ENCODE measurements at regions not wholly inside any gene's neighbourhood (a gene's known extent, or its start where the extent isn't known, plus 50 kb on each side); places are given as distances from the start of the nearest gene placed in this dataset.

- TF ChIP-seq ZNF281 (CRISPR knock-in tag; IDR thresholded peaks at IDR 0.05; ENCODE audit: borderline replicate concordance) (no peak), ZNF563 (CRISPR knock-in tag; IDR thresholded peaks at IDR 0.05) (no peak), ZFY (CRISPR knock-in tag; IDR thresholded peaks at IDR 0.05) (no peak), STAG1 (CRISPR knock-in tag; IDR thresholded peaks at IDR 0.05) (0 out of 2 replicates have a peak, but pooled peaks have one; percentile 13), KDM4B (CRISPR knock-in tag; IDR thresholded peaks at IDR 0.05) (no peak), CTCF (CRISPR knock-in tag; IDR thresholded peaks at IDR 0.05) (0 out of 2 replicates have a peak, but pooled peaks have one; percentile 21)
These were observed 229.2 kb downstream of the GALR1 start (continued) for GRCh38 chr18:77478646-77479442.

GRCh38 chr18:77481541-77481940, 231.9 kb downstream of the GALR1 start:
- no peak overlapping the region for H3K9ac ChIP-seq (ENCODE audit: insufficient read depth, low read depth, low read length)
- ChIA-PET POLR2A (no interaction called here), CTCF (ENCODE audit: low intra/inter-chr PET ratio, low total read pairs) (no interaction called here)
- no peak overlapping the region for H3K4me2 ChIP-seq (ENCODE audit: low read depth, low read length)
- DNase-seq (ENCODE audit: low spot score), result no peak
- no peak overlapping the region for H3K4me3 ChIP-seq (replicated peaks in 1 of 3; ENCODE audit: insufficient read depth in 1 of 3, low read depth in 2 of 3, low read length in 3 of 3)
- H2AFZ ChIP-seq (ENCODE audit: low read length), result no peak overlapping the region
- in situ Hi-C loops (cut with HindIII; ENCODE audit: extremely low pct_ligation_motif_present, low pct_unique_long_range_greater_than_20kb), result no loop called here
- intact Hi-C loops (cut with micrococcal nuclease; ENCODE audit: unreplicated experiment), result no loop called here
- FAIRE-seq, result no peak
- no peaks in the 10 kb centered on the region for H3K4me1 ChIP-seq (ENCODE audit: insufficient read depth, low read length)
- ATAC-seq, result no peak
- no peaks in the 10 kb centered on the region for H4K20me1 ChIP-seq (ENCODE audit: insufficient read depth, low read length)
- no peaks in the 10 kb centered on the region for H3K79me2 ChIP-seq (ENCODE audit: insufficient read depth, low read length)
- H3K36me3 ChIP-seq (replicated peaks in 1 of 2; ENCODE audit: control insufficient read depth in 1 of 2, insufficient read depth in 2 of 2, low read length in 2 of 2), result no peaks in the 10 kb centered on the region
- WGBS (ENCODE audit: low lambda C conversion rate), result 63% methylated on average over 3 of the region's 3 CpGs
- no peaks in the 10 kb centered on the region for H3K9me3 ChIP-seq (ENCODE audit: low read length)
- no peak overlapping the region for H3K27ac ChIP-seq (ENCODE audit: extremely low read length, insufficient read depth, low read length)
- peaks cover 0 to 9% of the 10 kb centered on the region in 2 experiments; a peak in 1 of 5 replicates for H3K27me3 ChIP-seq (ENCODE audit: control insufficient read depth in 1 of 2, insufficient read depth in 2 of 2, low read length in 2 of 2)
- no TSS peak for BruUV-seq (replicated peaks)
- TF ChIP-seq ETS1 (CRISPR knock-in tag; IDR thresholded peaks at IDR 0.05) (no peak), ZBTB4 (CRISPR knock-in tag; IDR thresholded peaks at IDR 0.05; ENCODE audit: borderline replicate concordance) (no peak), HNF4G (IDR thresholded peaks at IDR 0.05; ENCODE audit: borderline replicate concordance, low read depth, low read length) (no peak), HNF4G (CRISPR knock-in tag; IDR thresholded peaks at IDR 0.05; ENCODE audit: borderline replicate concordance, low read depth) (no peak), STAG1 (CRISPR knock-in tag; IDR thresholded peaks at IDR 0.05) (no peak), THRA (CRISPR knock-in tag; IDR thresholded peaks at IDR 0.05; ENCODE audit: borderline replicate concordance) (no peak)

Data from HepG2 (cell line).